GM18526 (cell line): ENCODE measurements at regions not wholly inside any gene's neighbourhood (a gene's known extent, or its start where the extent isn't known, plus 50 kb on each side); places are given as distances from the start of the nearest gene placed in this dataset.

ENCODE experiments used
- POLR2A ChIP-seq: IDR thresholded peaks from 3 replicates; pipeline ENCODE4 v1.6.1; 2011; ENCODE audit not compliant: insufficient read length; ENCODE audit errors: extremely low read depth

DNA sequence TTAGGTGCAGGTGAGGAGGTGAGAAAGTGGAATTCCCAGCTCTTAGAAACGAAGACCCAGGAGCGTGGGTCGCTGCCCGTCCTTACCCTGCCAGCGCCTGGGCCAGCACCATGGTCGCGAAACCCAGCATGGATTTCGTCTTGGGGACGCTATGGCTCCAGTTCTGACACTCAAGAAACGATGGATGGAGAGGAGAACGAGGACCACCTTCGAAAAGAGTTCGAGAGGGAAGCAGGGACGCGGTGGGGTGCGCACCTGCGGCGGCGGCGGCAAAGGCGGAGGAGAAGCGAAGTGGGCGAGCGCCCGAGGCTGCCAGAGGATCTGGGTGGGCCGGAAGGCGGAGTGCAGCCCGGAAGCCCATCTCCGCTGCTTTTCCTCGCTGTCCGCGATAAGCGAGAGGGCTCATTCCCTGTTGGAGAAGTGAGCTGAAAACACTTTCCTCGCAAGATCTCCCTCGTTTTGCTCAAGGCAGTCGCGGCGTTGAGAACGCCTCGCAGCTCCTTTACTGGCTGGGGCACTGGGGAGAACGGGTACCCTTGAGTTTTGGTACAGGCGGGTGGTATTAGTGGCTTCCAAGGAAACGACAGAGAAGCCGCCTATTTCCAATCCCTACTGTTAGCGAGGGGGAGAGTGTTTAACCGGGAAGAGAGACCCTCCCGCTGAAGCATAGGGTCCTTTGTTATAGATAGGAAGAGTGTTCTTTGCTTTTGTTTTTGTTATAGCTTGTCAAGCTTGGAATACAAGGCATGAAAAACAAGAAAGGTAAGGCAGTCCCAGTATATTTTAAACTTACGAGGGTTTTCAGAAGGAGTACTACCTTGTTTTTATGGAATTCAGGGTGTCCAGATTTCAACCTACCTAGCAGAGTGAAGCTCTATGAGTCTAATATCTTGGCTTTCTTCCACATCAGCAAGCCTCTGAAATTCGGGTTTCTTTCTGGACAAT lies 109.5 kb downstream of the TRIM27 start:
- no peak for TF ChIP-seq POLR2A

DNA sequence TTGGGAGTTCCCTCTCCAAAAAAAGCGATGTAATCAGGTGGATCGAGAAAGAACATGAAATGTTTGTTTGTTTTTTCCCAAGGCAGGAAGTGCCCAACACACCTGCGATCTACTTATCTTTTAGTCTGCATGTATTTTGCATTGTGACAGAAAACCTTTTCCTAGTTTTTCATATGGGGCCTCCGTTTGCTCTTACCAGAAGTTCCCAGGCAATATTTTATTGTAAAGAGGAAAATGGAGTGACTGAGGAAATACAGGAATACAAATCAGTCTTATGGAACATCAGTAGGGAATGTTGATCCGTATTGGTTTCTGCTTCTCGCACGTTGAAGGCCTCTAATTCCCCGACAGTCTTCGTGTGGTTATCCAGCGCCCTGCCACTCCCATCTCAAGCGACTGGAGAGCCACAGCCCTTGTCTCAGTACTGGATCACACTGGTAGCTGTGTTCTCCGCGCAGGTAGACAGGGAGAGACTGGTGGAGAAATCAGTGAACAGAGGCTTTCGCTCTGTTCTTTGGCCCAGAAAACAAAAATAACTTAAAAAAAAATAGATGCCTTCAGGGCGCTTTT lies 107.4 kb downstream of the TRIM27 start:
- TF ChIP-seq POLR2A, result no peak

- no peak for TF ChIP-seq POLR2A
These were observed 106.6 kb downstream of the TRIM27 start for GRCh38 chr6:28816909-28817807.

GRCh38 chr6:28817808-28818145 lies 106.0 kb downstream of the TRIM27 start:
- TF ChIP-seq POLR2A, result no peak

DNA sequence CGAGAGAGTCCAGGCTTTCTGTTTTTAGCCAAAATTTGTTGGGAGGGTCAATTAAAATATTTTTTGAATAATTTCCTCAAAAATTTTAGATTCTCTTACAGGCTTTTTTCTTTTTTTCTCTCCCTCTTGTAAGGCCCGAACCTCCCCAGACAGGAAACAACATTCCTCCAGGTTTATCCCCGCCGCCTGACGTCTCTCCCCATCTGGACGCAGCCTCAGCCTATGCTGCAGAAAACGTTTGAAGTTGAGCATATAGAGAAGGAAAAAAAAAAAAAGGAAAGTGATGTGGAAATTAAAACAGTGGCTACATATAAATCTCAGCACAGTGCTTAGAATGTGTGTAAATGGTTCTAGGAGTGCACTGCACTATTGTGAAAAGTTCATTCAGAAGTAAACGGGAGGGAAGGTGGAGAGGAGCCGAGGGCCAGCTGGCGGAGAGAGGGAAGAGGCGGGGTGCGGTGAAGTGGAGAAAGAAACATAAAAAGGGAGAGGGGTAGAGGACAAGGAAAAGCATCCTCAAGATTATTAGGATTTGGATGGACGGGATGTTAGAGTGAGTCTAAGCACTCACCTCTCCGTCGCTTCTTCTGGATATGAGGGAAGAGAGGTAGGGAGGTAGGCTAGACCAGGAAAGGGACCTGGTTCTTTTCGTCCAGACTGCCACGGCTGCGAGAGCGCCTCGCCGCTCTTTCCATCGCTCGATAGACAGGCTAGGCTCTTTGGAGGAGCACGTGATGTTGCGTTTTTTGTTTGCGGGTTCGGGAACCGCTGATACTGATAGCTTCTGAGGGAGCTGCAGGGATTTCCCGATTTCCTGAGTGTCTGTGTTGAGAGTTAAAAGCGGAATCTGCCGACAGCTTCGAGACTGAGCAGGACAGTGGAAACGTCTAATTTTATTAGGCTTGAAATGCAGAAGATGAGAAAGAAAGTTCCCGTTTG lies 98.7 kb downstream of the TRIM27 start:
- TF ChIP-seq POLR2A, result no peak

- no peak for TF ChIP-seq POLR2A
These were observed 98.0 kb downstream of the TRIM27 start for GRCh38 chr6:28825732-28826293.

GRCh38 chr6:28838289-28838633 lies 85.5 kb downstream of the TRIM27 start:
- no peak for TF ChIP-seq POLR2A

DNA sequence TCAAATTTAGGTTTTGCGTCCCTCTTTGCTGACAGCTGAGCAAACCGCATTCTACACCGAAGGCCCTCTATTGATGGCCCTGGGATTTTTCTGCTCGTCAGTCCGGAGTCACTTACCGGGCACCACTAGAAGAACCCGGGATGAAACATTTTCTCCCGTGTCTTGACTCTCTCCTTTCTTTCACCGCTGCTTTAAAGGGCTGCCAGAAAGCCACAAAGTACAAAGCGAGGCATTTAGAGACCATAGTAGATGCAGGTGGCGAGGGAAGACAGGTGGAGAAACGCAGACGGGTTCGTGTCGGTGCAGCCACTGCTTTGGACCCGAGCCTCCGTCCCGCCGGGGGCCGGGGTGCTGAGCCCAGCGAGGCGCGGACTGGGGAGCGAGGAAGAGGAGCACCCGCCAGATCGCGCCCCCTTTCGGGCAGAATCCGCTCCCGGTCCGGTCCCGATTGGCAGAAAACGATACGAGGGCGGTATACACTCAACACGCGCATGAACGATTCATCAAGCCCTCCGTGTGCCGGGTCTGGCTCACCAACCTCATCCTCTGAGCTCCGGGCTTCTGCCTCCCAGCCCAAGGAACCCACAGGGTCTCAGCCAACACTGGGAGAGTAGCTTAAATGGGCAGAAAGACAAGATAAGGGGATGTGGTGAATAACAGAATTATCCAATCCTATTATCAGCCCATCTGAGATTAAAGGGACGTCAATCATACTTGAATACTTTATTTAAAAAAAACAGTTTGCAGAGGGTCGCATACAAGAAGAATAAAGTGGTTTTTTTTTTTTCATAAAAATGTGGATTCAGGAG lies 84.9 kb downstream of the TRIM27 start:
- no peak for TF ChIP-seq POLR2A

DNA sequence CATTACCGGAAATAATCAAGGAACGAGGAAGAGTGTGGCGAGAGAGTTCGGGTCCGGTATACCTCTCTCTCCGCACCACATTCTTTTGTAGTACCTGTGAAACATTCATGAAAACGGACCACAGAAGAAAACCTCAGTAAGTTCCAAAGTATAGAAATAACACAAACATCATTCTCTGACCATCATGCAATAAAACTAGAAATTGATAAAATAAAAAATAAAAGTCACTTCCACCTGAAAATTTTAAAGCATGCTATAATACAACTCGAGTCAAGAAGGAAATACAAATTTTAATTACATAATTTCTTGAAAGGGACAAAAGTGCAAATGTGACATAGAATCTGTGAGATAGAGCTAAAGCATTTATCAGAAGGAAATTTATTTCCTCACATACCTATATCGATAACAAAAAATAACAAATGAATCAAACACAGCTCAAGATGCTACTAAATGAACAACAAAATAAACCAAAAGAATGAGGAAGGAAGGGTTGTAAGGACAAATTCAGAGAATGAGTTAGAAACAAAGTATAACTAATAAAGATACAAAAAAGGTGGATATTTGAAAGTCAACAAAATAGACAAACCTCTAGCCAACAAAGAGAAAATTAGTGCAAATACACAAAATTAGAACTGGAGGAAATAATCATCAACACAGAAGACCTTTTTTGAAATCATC lies 84.2 kb downstream of the TRIM27 start:
- no peak for TF ChIP-seq POLR2A

GRCh38 chr6:28841290-28841689 lies 82.5 kb downstream of the TRIM27 start:
- no peak for TF ChIP-seq POLR2A
